Nephron progenitor cell (in vitro differentiated cells): ENCODE measurements at regions not wholly inside any gene's neighbourhood (a gene's known extent, or its start where the extent isn't known, plus 50 kb on each side); places are given as distances from the start of the nearest gene placed in this dataset.
A peak's percentile ranks its signal among the peaks of the same experiment; 100 is the strongest.

Experiments
- DNase-seq: peaks from one replicate; pipeline ENCODE4 v3.0.0; 2021
- H3K27ac Mint-ChIP-seq: 2 replicates; pipeline ENCODE4 v1.8.0; 2021; ENCODE audit warnings: mild to moderate bottlenecking, moderate library complexity, mixed read lengths
- H3K27me3 Mint-ChIP-seq: 2 replicates; pipeline ENCODE4 v1.8.0; 2021; ENCODE audit warnings: mild to moderate bottlenecking, low read depth, mixed read lengths; ENCODE audit not compliant: poor library complexity
- H3K36me3 Mint-ChIP-seq: 2 replicates; pipeline ENCODE4 v1.8.0; 2021; ENCODE audit warnings: low read depth, mixed read lengths
- H3K4me1 Mint-ChIP-seq: 2 replicates; pipeline ENCODE4 v1.8.0; 2021; ENCODE audit warnings: mixed read lengths
- H3K4me3 Mint-ChIP-seq: 2 replicates; pipeline ENCODE4 v1.8.0; 2021; ENCODE audit warnings: mild to moderate bottlenecking, moderate library complexity, mixed read lengths
- H3K9me3 Mint-ChIP-seq: 2 replicates; pipeline ENCODE4 v1.8.0; 2021; ENCODE audit warnings: mild to moderate bottlenecking, moderate library complexity, mixed read lengths
- CTCF ChIP-seq: fragments of 200-600 bp; sonication (generic); IDR thresholded peaks from 2 replicates; pipeline ENCODE4 v1.5.0; 2021; ENCODE audit warnings: antibody characterized with exemption

GRCh38 chr14:38113546-38113945 lies 94.2 kb upstream of the SSTR1 start:
- no peak for DNase-seq
- Mint-ChIP-seq H3K36me3 (no peaks in the 10 kb centered on the region), H3K27ac (no peak overlapping the region), H3K27me3 (no peaks in the 10 kb centered on the region), H3K4me3 (no peak overlapping the region), H3K9me3 (no peaks in the 10 kb centered on the region), H3K4me1 (no peaks in the 10 kb centered on the region)
- no peak for TF ChIP-seq CTCF

GRCh38 chr14:38116895-38117294 lies 90.8 kb upstream of the SSTR1 start:
- Mint-ChIP-seq H3K27ac (no peak overlapping the region), H3K27me3 (no peaks in the 10 kb centered on the region), H3K4me1 (no peaks in the 10 kb centered on the region), H3K36me3 (no peaks in the 10 kb centered on the region), H3K9me3 (no peaks in the 10 kb centered on the region), H3K4me3 (no peak overlapping the region)
- no peak for DNase-seq
- TF ChIP-seq CTCF: no peak

GRCh38 chr14:38120109-38120508 lies 87.6 kb upstream of the SSTR1 start:
- H3K4me1 Mint-ChIP-seq: peaks cover 9% of the 10 kb centered on the region
- H3K9me3 Mint-ChIP-seq: no peaks in the 10 kb centered on the region
- H3K27ac Mint-ChIP-seq: no peak overlapping the region
- no peaks in the 10 kb centered on the region for H3K27me3 Mint-ChIP-seq
- H3K36me3 Mint-ChIP-seq: no peaks in the 10 kb centered on the region
- H3K4me3 Mint-ChIP-seq: no peak overlapping the region
- TF ChIP-seq CTCF: no peak
- DNase-seq: no peak

GRCh38 chr14:38121320-38122020 lies 86.2 kb upstream of the SSTR1 start:
- no peak for DNase-seq
- H3K36me3 Mint-ChIP-seq: no peaks in the 10 kb centered on the region
- no peaks in the 10 kb centered on the region for H3K27me3 Mint-ChIP-seq
- H3K9me3 Mint-ChIP-seq: no peaks in the 10 kb centered on the region
- H3K27ac Mint-ChIP-seq: no peak overlapping the region
- peaks cover 23% of the 10 kb centered on the region for H3K4me1 Mint-ChIP-seq
- no peak for TF ChIP-seq CTCF
- no peak overlapping the region for H3K4me3 Mint-ChIP-seq

- Mint-ChIP-seq H3K9me3 (no peaks in the 10 kb centered on the region), H3K4me1 (peaks cover 25% of the 10 kb centered on the region), H3K27me3 (no peaks in the 10 kb centered on the region), H3K36me3 (no peaks in the 10 kb centered on the region), H3K4me3 (no peak overlapping the region), H3K27ac (no peak overlapping the region)
- TF ChIP-seq CTCF: no peak
- DNase-seq: no peak
These were observed 85.5 kb upstream of the SSTR1 start for GRCh38 chr14:38122241-38122640.

GRCh38 chr14:38124506-38124905 lies 83.2 kb upstream of the SSTR1 start:
- TF ChIP-seq CTCF: no peak
- no peaks in the 10 kb centered on the region for H3K27me3 Mint-ChIP-seq
- peaks cover 7% of the 10 kb centered on the region for H3K9me3 Mint-ChIP-seq
- no peaks in the 10 kb centered on the region for H3K36me3 Mint-ChIP-seq
- H3K27ac Mint-ChIP-seq: peak overlapping the region; percentile 11
- no peak overlapping the region for H3K4me3 Mint-ChIP-seq
- DNase-seq: no peak
- peaks cover 25% of the 10 kb centered on the region for H3K4me1 Mint-ChIP-seq
